Small intestine (tissue), 7 donors: ENCODE measurements at regions not wholly inside any gene's neighbourhood (a gene's known extent, or its start where the extent isn't known, plus 50 kb on each side); places are given as distances from the start of the nearest gene placed in this dataset.

Source experiments
- DNase-seq, 2 donors: peaks; one replicate each; pipeline versions ENCODE4 v3.0.0 to v3.0.0-alpha.2; 2013
- FAIRE-seq: peaks from 2 replicates; lab custom pipeline; 2012; peaks lifted over from hg19 to GRCh38; lab: Jason Lieb, UNC
- H3K27ac ChIP-seq, 3 donors: one replicate each; pipeline ENCODE4 v1.5.1; 2013; ENCODE audit warnings: low read length in 2 of 3, mild to moderate bottlenecking in 2 of 3, control low read depth in 1 of 3, inconsistent platforms in 1 of 3, low read depth in 1 of 3, moderate library complexity in 1 of 3
- H3K27me3 ChIP-seq, 3 donors: one replicate each; pipeline ENCODE4 v1.6.1; 2013; ENCODE audit warnings: low read length in 3 of 3, inconsistent platforms in 1 of 3; ENCODE audit not compliant: control insufficient read depth in 3 of 3, insufficient read depth in 3 of 3
- H3K36me3 ChIP-seq, 3 donors: one replicate each; pipeline ENCODE4 v1.6.1; 2013; ENCODE audit warnings: low read length in 3 of 3, inconsistent platforms in 1 of 3, low read depth in 1 of 3, mild to moderate bottlenecking in 1 of 3, moderate library complexity in 1 of 3; ENCODE audit not compliant: control insufficient read depth in 3 of 3, insufficient read depth in 2 of 3
- H3K4me1 ChIP-seq, 3 donors: one replicate each; pipeline ENCODE4 v1.6.1; 2013; ENCODE audit warnings: low read length in 2 of 3, inconsistent platforms in 1 of 3, low read depth in 1 of 3, mild to moderate bottlenecking in 1 of 3, moderate library complexity in 1 of 3; ENCODE audit not compliant: control insufficient read depth in 3 of 3, insufficient read depth in 2 of 3
- H3K4me3 ChIP-seq, 3 donors: one replicate each; pipeline ENCODE4 v1.5.1; 2013; ENCODE audit warnings: low read length in 3 of 3, control low read depth in 1 of 3, inconsistent platforms in 1 of 3, low read depth in 1 of 3, mild to moderate bottlenecking in 1 of 3, moderate library complexity in 1 of 3
- H3K9me3 ChIP-seq, 2 donors: one replicate each; pipeline ENCODE4 v1.6.1; 2013; ENCODE audit warnings: low read depth in 1 of 2, low read length in 1 of 2; ENCODE audit not compliant: control insufficient read depth in 2 of 2, insufficient read depth in 1 of 2
- WGBS, 3 donors: extraction: QIAGEN DNeasy Blood & Tissue Kit; methylation state at CpG; one replicate each; pipeline ENCODE4 v1.1.7; 2013; 5-methylcytosine and 5-hydroxymethylcytosine counted together
- donor health status: healthy with polysubstance abuse.
- donor health status: control.
- donor health status: control.
- donor health status: Bipolar disorder and iron deficiency.
- donor health status: healthy.

- Histone ChIP-seq H3K4me3 (no peak overlapping the region), H3K36me3 (no peaks in the 10 kb centered on the region), H3K9me3 (no peaks in the 10 kb centered on the region), H3K4me1 (no peaks in the 10 kb centered on the region), H3K27me3 (no peaks in the 10 kb centered on the region), H3K27ac (no peak overlapping the region)
- no peak for FAIRE-seq
- DNase-seq, result no peak
- WGBS, 3 donors, result 76 to 89% (median 82%) methylated on average over 1 of the region's 1 CpG
These were observed 200.8 kb upstream of the ST8SIA4 start for GRCh38 chr5:101103874-101104273.

- FAIRE-seq (no peak), DNase-seq (peak in 1 of 2 donors; percentile 6)
- H3K4me1 ChIP-seq, result no peaks in the 10 kb centered on the region
- H3K36me3 ChIP-seq, result no peaks in the 10 kb centered on the region
- H3K27ac ChIP-seq, result no peak overlapping the region
- H3K27me3 ChIP-seq, result no peaks in the 10 kb centered on the region
- H3K4me3 ChIP-seq, result no peak overlapping the region
- no peaks in the 10 kb centered on the region for H3K9me3 ChIP-seq
These were observed 199.4 kb upstream of the ST8SIA4 start for GRCh38 chr5:101102506-101102905.

DNA sequence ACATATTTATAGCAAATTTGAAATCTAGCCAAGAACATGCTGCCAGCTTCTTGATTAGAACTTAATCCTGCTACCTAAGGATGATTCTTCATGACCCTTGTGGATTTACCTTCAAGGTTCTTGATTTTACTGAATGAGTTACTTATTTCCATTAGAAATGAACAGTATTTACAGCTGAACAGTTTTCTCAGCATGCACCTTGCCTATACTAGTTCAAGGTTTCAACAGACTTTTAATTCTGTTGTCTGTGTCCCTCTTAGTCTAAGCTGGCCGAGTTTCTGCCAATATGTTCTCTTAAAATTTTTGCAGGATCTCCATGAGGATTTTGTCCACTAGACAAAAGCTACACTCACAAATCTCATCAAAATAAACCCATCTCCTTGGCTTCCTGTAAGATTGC lies 188.8 kb upstream of the ST8SIA4 start:
- no peaks in the 10 kb centered on the region for H3K36me3 ChIP-seq
- FAIRE-seq, result no peak
- WGBS, 3 donors, result 82 to 89% (median 87%) methylated on average over 1 of the region's 1 CpG

GRCh38 chr5:101084353-101084752 lies 181.3 kb upstream of the ST8SIA4 start:
- no peaks in the 10 kb centered on the region for H3K36me3 ChIP-seq
- no peak for DNase-seq
- FAIRE-seq, result no peak
- H3K4me3 ChIP-seq, result no peak overlapping the region
- no peaks in the 10 kb centered on the region for H3K27me3 ChIP-seq
- 77 to 98% (median 80%) methylated on average over 1 of the region's 1 CpG for WGBS, 3 donors
- no peak overlapping the region for H3K27ac ChIP-seq
- no peaks in the 10 kb centered on the region for H3K4me1 ChIP-seq
- no peaks in the 10 kb centered on the region for H3K9me3 ChIP-seq

More for the DNA sequence above, 188.8 kb upstream of the ST8SIA4 start:
- H3K27ac ChIP-seq, result no peak overlapping the region
- H3K4me3 ChIP-seq, result no peak overlapping the region
- DNase-seq, result no peak
- no peaks in the 10 kb centered on the region for H3K27me3 ChIP-seq
- no peaks in the 10 kb centered on the region for H3K9me3 ChIP-seq
- H3K4me1 ChIP-seq, result no peaks in the 10 kb centered on the region

DNA sequence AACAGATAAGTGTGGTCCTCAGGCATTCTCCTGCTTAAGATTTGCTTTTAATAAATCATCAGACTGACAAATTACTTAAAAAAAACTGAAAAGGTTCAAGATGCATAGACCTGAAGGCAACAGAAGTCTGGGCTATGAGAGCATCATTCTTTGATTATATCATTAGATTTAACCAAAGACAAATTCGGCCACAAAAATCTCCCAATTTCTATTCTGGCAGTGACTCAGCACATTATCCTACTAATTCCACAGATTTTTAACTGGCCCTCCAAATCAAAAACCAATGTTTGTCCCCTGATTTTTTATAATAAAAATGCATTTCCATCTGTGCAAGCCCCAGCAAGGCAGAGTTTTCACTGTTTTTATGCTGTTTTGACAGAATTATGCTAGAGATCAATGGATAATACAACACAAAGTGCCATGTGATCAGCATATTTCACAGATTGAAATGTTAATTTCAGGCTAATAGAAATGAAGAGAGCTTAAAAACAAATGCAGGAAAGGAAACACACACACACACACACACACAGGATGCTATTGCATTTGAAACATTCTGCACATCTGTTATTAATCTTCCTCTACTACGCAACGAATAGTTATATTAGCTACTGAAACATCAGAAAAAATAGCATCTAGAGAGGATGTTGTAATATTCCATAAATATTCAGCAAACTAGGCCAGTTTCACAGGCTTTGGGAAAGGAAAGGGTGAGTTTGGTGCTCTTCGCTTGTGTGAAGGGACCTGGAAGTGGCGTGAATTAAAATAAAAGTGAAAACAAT lies 177.6 kb upstream of the ST8SIA4 start:
- H3K4me3 ChIP-seq, result no peak overlapping the region
- no peaks in the 10 kb centered on the region for H3K27me3 ChIP-seq
- H3K27ac ChIP-seq, result no peak overlapping the region
- FAIRE-seq, result no peak
- H3K4me1 ChIP-seq, result no peaks in the 10 kb centered on the region
- DNase-seq, result no peak
- no peaks in the 10 kb centered on the region for H3K36me3 ChIP-seq
- 69 to 83% (median 82%) methylated on average over 5 of the region's 5 CpGs for WGBS, 3 donors
- no peaks in the 10 kb centered on the region for H3K9me3 ChIP-seq

DNA sequence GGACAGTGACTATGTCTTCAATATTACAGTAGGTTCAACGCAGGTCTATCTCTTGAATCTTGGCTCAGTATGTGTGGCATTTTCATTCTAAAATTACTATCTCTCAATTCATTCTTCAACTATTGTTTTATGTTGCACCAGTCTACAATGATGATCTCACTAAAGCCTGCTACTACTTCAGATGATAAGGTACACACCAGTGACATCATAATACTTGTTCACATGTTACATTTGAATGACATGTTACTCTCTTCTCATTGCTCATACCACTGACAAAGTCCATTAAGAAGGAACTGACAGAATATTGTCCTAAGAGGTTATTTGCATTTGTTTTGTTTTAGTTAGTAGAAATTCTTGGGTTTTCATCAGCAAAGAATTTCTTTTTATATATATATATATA lies 165.2 kb upstream of the ST8SIA4 start:
- no peak for FAIRE-seq
- Histone ChIP-seq H3K4me1 (no peaks in the 10 kb centered on the region), H3K27ac (no peak overlapping the region), H3K9me3 (no peaks in the 10 kb centered on the region), H3K4me3 (no peak overlapping the region), H3K36me3 (no peaks in the 10 kb centered on the region), H3K27me3 (no peaks in the 10 kb centered on the region)
- 41 to 93% (median 74%) methylated on average over 1 of the region's 1 CpG for WGBS, 3 donors
- DNase-seq, result no peak

GRCh38 chr5:101067429-101067828 lies 164.3 kb upstream of the ST8SIA4 start:
- no peaks in the 10 kb centered on the region for H3K4me1 ChIP-seq
- 2 to 53% (median 44%) methylated on average over 4 of the region's 4 CpGs for WGBS, 3 donors
- no peak overlapping the region for H3K4me3 ChIP-seq
- H3K9me3 ChIP-seq, result no peaks in the 10 kb centered on the region
- H3K36me3 ChIP-seq, result no peaks in the 10 kb centered on the region
- H3K27me3 ChIP-seq, result no peaks in the 10 kb centered on the region
- no peak overlapping the region for H3K27ac ChIP-seq
- FAIRE-seq (no peak), DNase-seq (peak in 1 of 2 donors; percentile 43)

- FAIRE-seq, result no peak
- Histone ChIP-seq H3K27ac (no peak overlapping the region), H3K36me3 (no peaks in the 10 kb centered on the region), H3K4me3 (no peak overlapping the region), H3K27me3 (no peaks in the 10 kb centered on the region), H3K4me1 (no peaks in the 10 kb centered on the region), H3K9me3 (no peaks in the 10 kb centered on the region)
- no peak for DNase-seq
These were observed 159.8 kb upstream of the ST8SIA4 start for GRCh38 chr5:101062902-101063301.

DNA sequence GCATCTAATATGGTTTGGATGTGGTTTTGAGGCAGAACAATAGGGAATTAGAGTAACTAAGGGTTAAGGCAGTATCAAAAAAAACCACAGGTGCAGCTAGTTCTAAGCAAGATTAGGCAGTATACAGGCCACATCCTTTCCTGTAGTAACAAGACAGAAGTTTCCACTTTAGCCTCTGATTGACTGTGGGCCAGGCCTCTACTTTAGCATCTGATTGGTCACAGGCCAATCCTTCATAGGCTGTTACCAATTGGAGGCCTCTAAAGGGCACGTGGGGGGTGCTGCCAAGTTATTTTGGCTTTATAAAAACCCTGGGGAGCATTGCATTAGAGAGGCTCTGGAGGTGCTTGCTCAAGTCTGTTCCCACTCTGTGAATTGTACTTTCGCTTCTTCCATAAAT lies 144.1 kb upstream of the ST8SIA4 start:
- Histone ChIP-seq H3K27ac (no peak overlapping the region), H3K36me3 (no peaks in the 10 kb centered on the region), H3K4me1 (no peaks in the 10 kb centered on the region), H3K9me3 (no peaks in the 10 kb centered on the region), H3K27me3 (no peaks in the 10 kb centered on the region), H3K4me3 (no peak overlapping the region)
- no peak for DNase-seq
- 52 to 66% (median 59%) methylated on average over 2 of the region's 2 CpGs for WGBS, 3 donors
- no peak for FAIRE-seq
